ENCODE measurements at regions not wholly inside any gene's neighbourhood (a gene's known extent, or its start where the extent isn't known, plus 50 kb on each side); places are given as distances from the start of the nearest gene placed in this dataset. TPM values are rescaled to one million over a fixed set of nuclear protein-coding genes. Genes with fewer than 3 reads are reported as not detected.

DNA sequence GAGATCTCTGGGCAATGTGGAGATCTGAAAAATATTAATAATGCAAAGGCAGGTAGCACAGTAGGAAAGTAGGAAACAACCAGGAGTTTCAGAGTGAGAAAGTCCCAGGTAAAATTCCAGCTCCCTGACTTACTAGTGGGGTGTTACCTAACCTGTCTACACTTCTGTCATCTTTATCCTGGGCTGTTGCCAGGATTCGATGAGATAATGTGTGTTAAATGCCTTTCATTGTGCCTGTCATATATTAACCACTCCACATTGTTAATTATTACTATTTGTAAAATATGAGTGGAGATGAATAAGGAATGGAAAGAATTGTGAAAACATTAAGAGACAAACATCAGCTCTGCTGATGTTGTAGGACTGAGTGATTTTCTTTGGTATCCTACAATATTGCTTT lies 50.0 kb upstream of the FRMD4A start:
- H3K9ac ChIP-seq: no peak overlapping the region
- no peaks in the 10 kb centered on the region for H4K20me1 ChIP-seq (ENCODE audit: low read depth)
- H3K4me1 ChIP-seq: peaks cover 13% of the 10 kb centered on the region
- Mint-ChIP-seq H3K27ac (no peak overlapping the region), H3K36me3 (no peaks in the 10 kb centered on the region), H3K27me3 (ENCODE audit: insufficient read depth, low read depth) (peaks cover 9% of the 10 kb centered on the region), H3K4me1 (peaks cover 43% of the 10 kb centered on the region), H3K9me3 (peaks cover 2% of the 10 kb centered on the region), H3K4me3 (no peak overlapping the region)
- TF ChIP-seq EZH2 (IDR thresholded peaks at IDR 0.05): no peak
- TF ChIP-seq EZH2phosphoT487 (IDR thresholded peaks at IDR 0.05): no peak
- TF ChIP-seq, protein P1, sequence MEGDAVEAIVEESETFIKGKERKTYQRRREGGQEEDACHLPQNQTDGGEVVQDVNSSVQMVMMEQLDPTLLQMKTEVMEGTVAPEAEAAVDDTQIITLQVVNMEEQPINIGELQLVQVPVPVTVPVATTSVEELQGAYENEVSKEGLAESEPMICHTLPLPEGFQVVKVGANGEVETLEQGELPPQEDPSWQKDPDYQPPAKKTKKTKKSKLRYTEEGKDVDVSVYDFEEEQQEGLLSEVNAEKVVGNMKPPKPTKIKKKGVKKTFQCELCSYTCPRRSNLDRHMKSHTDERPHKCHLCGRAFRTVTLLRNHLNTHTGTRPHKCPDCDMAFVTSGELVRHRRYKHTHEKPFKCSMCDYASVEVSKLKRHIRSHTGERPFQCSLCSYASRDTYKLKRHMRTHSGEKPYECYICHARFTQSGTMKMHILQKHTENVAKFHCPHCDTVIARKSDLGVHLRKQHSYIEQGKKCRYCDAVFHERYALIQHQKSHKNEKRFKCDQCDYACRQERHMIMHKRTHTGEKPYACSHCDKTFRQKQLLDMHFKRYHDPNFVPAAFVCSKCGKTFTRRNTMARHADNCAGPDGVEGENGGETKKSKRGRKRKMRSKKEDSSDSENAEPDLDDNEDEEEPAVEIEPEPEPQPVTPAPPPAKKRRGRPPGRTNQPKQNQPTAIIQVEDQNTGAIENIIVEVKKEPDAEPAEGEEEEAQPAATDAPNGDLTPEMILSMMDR (IDR thresholded peaks at IDR 0.05): no peak
- H3K27ac ChIP-seq: no peak overlapping the region
- DNase-seq (ENCODE audit: low spot score): no peak
- no peaks in the 10 kb centered on the region for H3K9me3 ChIP-seq (ENCODE audit: low read depth)
- no peak overlapping the region for H3K4me2 ChIP-seq
- no peaks in the 10 kb centered on the region for H3F3A ChIP-seq (ENCODE audit: low read depth)
- no peaks in the 10 kb centered on the region for H3K79me2 ChIP-seq (ENCODE audit: low read depth)
- no peak overlapping the region for H2AFZ ChIP-seq (replicated peaks)
- no peak overlapping the region for H3K4me3 ChIP-seq
- no peaks in the 10 kb centered on the region for H3K36me3 ChIP-seq
- H3K27me3 ChIP-seq: no peaks in the 10 kb centered on the region

MicroRNAs encoded in the stretch of these regions (microRNA counts, 767-probe panel; counts per million panel counts)
- 460 counts per million, percentile 90 among the panel's probes with 10 or more counts for microRNA hsa-miR-1265

Small RNA genes in the stretch of these regions (microRNA-seq; reads per million reads assigned to microRNA genes)
- gene MIR1265 (0.73 reads per million), gene MIR4293 (not detected)

Small RNA genes in the stretch of these regions (small RNA-seq; reads per million reads assigned to genes)
- not detected for gene MIR1265
- not detected for gene MIR4293

All from neural progenitor cell (in vitro differentiated cells).